ENCODE measurements at regions not wholly inside any gene's neighbourhood (a gene's known extent, or its start where the extent isn't known, plus 50 kb on each side); places are given as distances from the start of the nearest gene placed in this dataset.

DNA sequence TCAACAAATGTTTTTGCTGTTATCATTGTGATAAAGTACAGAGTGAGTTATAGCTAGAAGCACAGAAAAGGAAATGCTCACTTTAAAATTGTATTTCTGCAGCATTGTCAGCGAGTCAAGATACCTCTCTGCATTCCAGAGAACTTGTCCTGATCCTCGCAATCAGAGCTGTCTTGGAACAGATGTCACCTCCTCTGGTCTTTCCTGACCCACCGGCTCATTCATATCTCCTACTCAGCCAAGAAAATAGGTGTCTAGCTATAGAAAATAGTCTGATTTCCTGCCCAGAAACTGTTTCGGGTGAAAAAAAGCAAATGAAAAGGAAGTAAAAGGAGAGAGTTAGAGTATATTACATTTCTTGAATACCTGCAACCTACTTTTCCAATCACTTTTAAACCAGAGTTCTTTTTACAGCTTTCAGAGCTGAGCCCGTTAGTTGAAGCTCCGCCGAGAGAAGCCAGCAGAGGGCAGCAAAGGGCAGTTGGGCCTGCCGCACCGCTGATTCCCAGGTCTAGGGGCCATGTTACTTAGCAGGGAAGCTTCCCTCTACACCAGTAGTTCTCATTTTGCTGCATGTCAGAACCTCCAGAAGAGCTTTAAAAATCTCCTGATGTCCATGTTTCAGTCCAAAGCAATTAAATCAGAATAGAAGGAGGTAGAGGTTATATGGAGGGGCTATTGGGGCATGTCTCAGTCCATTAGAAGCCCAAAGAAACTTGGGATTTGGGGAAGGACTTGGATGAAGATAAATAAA, 185.7 kb upstream of the THRB start (continued):
- TF ChIP-seq, protein P1, sequence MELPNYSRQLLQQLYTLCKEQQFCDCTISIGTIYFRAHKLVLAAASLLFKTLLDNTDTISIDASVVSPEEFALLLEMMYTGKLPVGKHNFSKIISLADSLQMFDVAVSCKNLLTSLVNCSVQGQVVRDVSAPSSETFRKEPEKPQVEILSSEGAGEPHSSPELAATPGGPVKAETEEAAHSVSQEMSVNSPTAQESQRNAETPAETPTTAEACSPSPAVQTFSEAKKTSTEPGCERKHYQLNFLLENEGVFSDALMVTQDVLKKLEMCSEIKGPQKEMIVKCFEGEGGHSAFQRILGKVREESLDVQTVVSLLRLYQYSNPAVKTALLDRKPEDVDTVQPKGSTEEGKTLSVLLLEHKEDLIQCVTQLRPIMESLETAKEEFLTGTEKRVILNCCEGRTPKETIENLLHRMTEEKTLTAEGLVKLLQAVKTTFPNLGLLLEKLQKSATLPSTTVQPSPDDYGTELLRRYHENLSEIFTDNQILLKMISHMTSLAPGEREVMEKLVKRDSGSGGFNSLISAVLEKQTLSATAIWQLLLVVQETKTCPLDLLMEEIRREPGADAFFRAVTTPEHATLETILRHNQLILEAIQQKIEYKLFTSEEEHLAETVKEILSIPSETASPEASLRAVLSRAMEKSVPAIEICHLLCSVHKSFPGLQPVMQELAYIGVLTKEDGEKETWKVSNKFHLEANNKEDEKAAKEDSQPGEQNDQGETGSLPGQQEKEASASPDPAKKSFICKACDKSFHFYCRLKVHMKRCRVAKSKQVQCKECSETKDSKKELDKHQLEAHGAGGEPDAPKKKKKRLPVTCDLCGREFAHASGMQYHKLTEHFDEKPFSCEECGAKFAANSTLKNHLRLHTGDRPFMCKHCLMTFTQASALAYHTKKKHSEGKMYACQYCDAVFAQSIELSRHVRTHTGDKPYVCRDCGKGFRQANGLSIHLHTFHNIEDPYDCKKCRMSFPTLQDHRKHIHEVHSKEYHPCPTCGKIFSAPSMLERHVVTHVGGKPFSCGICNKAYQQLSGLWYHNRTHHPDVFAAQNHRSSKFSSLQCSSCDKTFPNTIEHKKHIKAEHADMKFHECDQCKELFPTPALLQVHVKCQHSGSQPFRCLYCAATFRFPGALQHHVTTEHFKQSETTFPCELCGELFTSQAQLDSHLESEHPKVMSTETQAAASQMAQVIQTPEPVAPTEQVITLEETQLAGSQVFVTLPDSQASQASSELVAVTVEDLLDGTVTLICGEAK (IDR thresholded peaks at IDR 0.05; ENCODE audit: borderline replicate concordance), result no peak
- TF ChIP-seq CBX5 (IDR thresholded peaks at IDR 0.05; ENCODE audit: low read depth), result no peak
- TF ChIP-seq CEBPB (IDR thresholded peaks at IDR 0.05; ENCODE audit: borderline replicate concordance in 1 of 2, low read depth in 2 of 2, low read length in 2 of 2), result no peak
- no peak for TF ChIP-seq RELA (IDR thresholded peaks at IDR 0.05; ENCODE audit: borderline replicate concordance, partially characterized antibody)
- TF ChIP-seq MYC (IDR thresholded peaks at IDR 0.05; ENCODE audit: insufficient read depth, insufficient read length, insufficient replicate concordance, low read length, severe bottlenecking), result no peak
- no peak for TF ChIP-seq HDAC6 (IDR thresholded peaks at IDR 0.05; ENCODE audit: unreplicated experiment)
- no peak for TF ChIP-seq TARDBP (IDR thresholded peaks at IDR 0.05; ENCODE audit: borderline replicate concordance)
- TF ChIP-seq, protein P2, sequence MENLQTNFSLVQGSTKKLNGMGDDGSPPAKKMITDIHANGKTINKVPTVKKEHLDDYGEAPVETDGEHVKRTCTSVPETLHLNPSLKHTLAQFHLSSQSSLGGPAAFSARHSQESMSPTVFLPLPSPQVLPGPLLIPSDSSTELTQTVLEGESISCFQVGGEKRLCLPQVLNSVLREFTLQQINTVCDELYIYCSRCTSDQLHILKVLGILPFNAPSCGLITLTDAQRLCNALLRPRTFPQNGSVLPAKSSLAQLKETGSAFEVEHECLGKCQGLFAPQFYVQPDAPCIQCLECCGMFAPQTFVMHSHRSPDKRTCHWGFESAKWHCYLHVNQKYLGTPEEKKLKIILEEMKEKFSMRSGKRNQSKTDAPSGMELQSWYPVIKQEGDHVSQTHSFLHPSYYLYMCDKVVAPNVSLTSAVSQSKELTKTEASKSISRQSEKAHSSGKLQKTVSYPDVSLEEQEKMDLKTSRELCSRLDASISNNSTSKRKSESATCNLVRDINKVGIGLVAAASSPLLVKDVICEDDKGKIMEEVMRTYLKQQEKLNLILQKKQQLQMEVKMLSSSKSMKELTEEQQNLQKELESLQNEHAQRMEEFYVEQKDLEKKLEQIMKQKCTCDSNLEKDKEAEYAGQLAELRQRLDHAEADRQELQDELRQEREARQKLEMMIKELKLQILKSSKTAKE (IDR thresholded peaks at IDR 0.05; ENCODE audit: low read depth, poor library complexity, severe bottlenecking), result no peak
- TF ChIP-seq, protein P3, sequence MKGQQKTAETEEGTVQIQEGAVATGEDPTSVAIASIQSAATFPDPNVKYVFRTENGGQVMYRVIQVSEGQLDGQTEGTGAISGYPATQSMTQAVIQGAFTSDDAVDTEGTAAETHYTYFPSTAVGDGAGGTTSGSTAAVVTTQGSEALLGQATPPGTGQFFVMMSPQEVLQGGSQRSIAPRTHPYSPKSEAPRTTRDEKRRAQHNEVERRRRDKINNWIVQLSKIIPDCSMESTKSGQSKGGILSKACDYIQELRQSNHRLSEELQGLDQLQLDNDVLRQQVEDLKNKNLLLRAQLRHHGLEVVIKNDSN (IDR thresholded peaks at IDR 0.05; ENCODE audit: borderline replicate concordance, extremely low read length, insufficient read depth, low read depth, low read length), result no peak
- no peak for TF ChIP-seq POU2F2 (IDR thresholded peaks at IDR 0.05; ENCODE audit: borderline replicate concordance, low read depth, low read length)
- TF ChIP-seq SREBF2 (IDR thresholded peaks at IDR 0.05; ENCODE audit: low read length), result no peak
- TF ChIP-seq, protein P4, sequence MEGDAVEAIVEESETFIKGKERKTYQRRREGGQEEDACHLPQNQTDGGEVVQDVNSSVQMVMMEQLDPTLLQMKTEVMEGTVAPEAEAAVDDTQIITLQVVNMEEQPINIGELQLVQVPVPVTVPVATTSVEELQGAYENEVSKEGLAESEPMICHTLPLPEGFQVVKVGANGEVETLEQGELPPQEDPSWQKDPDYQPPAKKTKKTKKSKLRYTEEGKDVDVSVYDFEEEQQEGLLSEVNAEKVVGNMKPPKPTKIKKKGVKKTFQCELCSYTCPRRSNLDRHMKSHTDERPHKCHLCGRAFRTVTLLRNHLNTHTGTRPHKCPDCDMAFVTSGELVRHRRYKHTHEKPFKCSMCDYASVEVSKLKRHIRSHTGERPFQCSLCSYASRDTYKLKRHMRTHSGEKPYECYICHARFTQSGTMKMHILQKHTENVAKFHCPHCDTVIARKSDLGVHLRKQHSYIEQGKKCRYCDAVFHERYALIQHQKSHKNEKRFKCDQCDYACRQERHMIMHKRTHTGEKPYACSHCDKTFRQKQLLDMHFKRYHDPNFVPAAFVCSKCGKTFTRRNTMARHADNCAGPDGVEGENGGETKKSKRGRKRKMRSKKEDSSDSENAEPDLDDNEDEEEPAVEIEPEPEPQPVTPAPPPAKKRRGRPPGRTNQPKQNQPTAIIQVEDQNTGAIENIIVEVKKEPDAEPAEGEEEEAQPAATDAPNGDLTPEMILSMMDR (IDR thresholded peaks at IDR 0.05 in 2 of 3, conservative IDR thresholded peaks at IDR 0.05 in 1 of 3; ENCODE audit: control insufficient read depth in 2 of 3, extremely low read depth in 1 of 3, insufficient read depth in 1 of 3, low read depth in 3 of 3, low read length in 3 of 3), result peak; percentile 74 to 84 (median 81)
- no peak for TF ChIP-seq ZZZ3 (IDR thresholded peaks at IDR 0.05; ENCODE audit: control insufficient read depth, insufficient read length, low read depth)
- TF ChIP-seq, protein P5, sequence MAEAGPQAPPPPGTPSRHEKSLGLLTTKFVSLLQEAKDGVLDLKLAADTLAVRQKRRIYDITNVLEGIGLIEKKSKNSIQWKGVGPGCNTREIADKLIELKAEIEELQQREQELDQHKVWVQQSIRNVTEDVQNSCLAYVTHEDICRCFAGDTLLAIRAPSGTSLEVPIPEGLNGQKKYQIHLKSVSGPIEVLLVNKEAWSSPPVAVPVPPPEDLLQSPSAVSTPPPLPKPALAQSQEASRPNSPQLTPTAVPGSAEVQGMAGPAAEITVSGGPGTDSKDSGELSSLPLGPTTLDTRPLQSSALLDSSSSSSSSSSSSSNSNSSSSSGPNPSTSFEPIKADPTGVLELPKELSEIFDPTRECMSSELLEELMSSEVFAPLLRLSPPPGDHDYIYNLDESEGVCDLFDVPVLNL (IDR thresholded peaks at IDR 0.05; ENCODE audit: low read depth, low read length), result no peak

All from GM12878 (cell line).